ENCODE measurements at regions not wholly inside any gene's neighbourhood (a gene's known extent, or its start where the extent isn't known, plus 50 kb on each side); places are given as distances from the start of the nearest gene placed in this dataset.

GRCh38 chr2:16459606-16460005 lies 206.0 kb downstream of the CYRIA start:
- Histone ChIP-seq H4K20me1 (ENCODE audit: insufficient read depth, low read length, poor library complexity, severe bottlenecking) (no peaks in the 10 kb centered on the region), H3K4me2 (ENCODE audit: low read depth, low read length, poor library complexity, severe bottlenecking) (no peak overlapping the region), H3F3A (ENCODE audit: low read depth) (no peaks in the 10 kb centered on the region), H3K9me2 (replicated peaks; ENCODE audit: low read depth, low read length) (no peaks in the 10 kb centered on the region), H3K36me3 (ENCODE audit: insufficient read depth, low read length) (no peaks in the 10 kb centered on the region), H3K4me1 (ENCODE audit: insufficient read depth, low read length, poor library complexity, severe bottlenecking) (peaks cover 6% of the 10 kb centered on the region), H3K27me3 (ENCODE audit: insufficient read depth, low read length, poor library complexity, severe bottlenecking) (no peaks in the 10 kb centered on the region), H3K79me2 (ENCODE audit: insufficient read depth, low read length) (no peaks in the 10 kb centered on the region), H3K9ac (ENCODE audit: low read depth, low read length, poor library complexity, severe bottlenecking) (no peak overlapping the region), H2AFZ (ENCODE audit: low read length) (no peak overlapping the region), H3K4me3 (ENCODE audit: low read length, poor library complexity, severe bottlenecking) (no peak overlapping the region), H3K9me3 (ENCODE audit: insufficient read depth, low read depth, low read length) (peaks cover 5% of the 10 kb centered on the region; the same call in 1 of the 2 replicates)
- TF ChIP-seq EZH2phosphoT487 (IDR thresholded peaks at IDR 0.05; ENCODE audit: borderline replicate concordance) (no peak), CTCF (conservative IDR thresholded peaks at IDR 0.05; ENCODE audit: low read length) (no peak)

- Histone ChIP-seq H3K9me2 (replicated peaks; ENCODE audit: low read depth, low read length) (no peaks in the 10 kb centered on the region), H3K9ac (ENCODE audit: low read depth, low read length, poor library complexity, severe bottlenecking) (no peak overlapping the region), H3K4me2 (ENCODE audit: low read depth, low read length, poor library complexity, severe bottlenecking) (no peak overlapping the region), H3K79me2 (ENCODE audit: insufficient read depth, low read length) (no peaks in the 10 kb centered on the region), H4K20me1 (ENCODE audit: insufficient read depth, low read length, poor library complexity, severe bottlenecking) (no peaks in the 10 kb centered on the region), H2AFZ (ENCODE audit: low read length) (peak overlapping the region; percentile 52; the same call in 1 of the 2 replicates), H3K4me1 (ENCODE audit: insufficient read depth, low read length, poor library complexity, severe bottlenecking) (no peaks in the 10 kb centered on the region), H3F3A (ENCODE audit: low read depth) (no peaks in the 10 kb centered on the region), H3K36me3 (ENCODE audit: insufficient read depth, low read length) (no peaks in the 10 kb centered on the region), H3K4me3 (ENCODE audit: low read length, poor library complexity, severe bottlenecking) (no peak overlapping the region), H3K9me3 (ENCODE audit: insufficient read depth, low read depth, low read length) (peaks cover 5% of the 10 kb centered on the region; the same call in 1 of the 2 replicates), H3K27me3 (ENCODE audit: insufficient read depth, low read length, poor library complexity, severe bottlenecking) (no peaks in the 10 kb centered on the region)
- TF ChIP-seq EZH2phosphoT487 (IDR thresholded peaks at IDR 0.05; ENCODE audit: borderline replicate concordance) (no peak), CTCF (conservative IDR thresholded peaks at IDR 0.05; ENCODE audit: low read length) (no peak)
Observed at GRCh38 chr2:16454621-16455020, 211.0 kb downstream of the CYRIA start.

GRCh38 chr2:16452123-16452522 lies 213.5 kb downstream of the CYRIA start:
- H3K9ac ChIP-seq (ENCODE audit: low read depth, low read length, poor library complexity, severe bottlenecking) = no peak overlapping the region
- no peaks in the 10 kb centered on the region for H3K9me3 ChIP-seq (ENCODE audit: insufficient read depth, low read depth, low read length)
- no peaks in the 10 kb centered on the region for H3K79me2 ChIP-seq (ENCODE audit: insufficient read depth, low read length)
- no peak overlapping the region for H2AFZ ChIP-seq (ENCODE audit: low read length)
- no peaks in the 10 kb centered on the region for H3F3A ChIP-seq (ENCODE audit: low read depth)
- no peaks in the 10 kb centered on the region for H3K36me3 ChIP-seq (ENCODE audit: insufficient read depth, low read length)
- no peaks in the 10 kb centered on the region for H4K20me1 ChIP-seq (ENCODE audit: insufficient read depth, low read length, poor library complexity, severe bottlenecking)
- TF ChIP-seq EZH2phosphoT487 (IDR thresholded peaks at IDR 0.05; ENCODE audit: borderline replicate concordance) (no peak), CTCF (conservative IDR thresholded peaks at IDR 0.05; ENCODE audit: low read length) (no peak)
- no peaks in the 10 kb centered on the region for H3K27me3 ChIP-seq (ENCODE audit: insufficient read depth, low read length, poor library complexity, severe bottlenecking)
- no peak overlapping the region for H3K4me2 ChIP-seq (ENCODE audit: low read depth, low read length, poor library complexity, severe bottlenecking)
- H3K4me1 ChIP-seq (ENCODE audit: insufficient read depth, low read length, poor library complexity, severe bottlenecking) = peaks cover 5% of the 10 kb centered on the region
- H3K4me3 ChIP-seq (ENCODE audit: low read length, poor library complexity, severe bottlenecking) = no peak overlapping the region
- no peaks in the 10 kb centered on the region for H3K9me2 ChIP-seq (replicated peaks; ENCODE audit: low read depth, low read length)
